ENCODE measurements at regions not wholly inside any gene's neighbourhood (a gene's known extent, or its start where the extent isn't known, plus 50 kb on each side); places are given as distances from the start of the nearest gene placed in this dataset.
A peak's percentile ranks its signal among the peaks of the same experiment; 100 is the strongest.

GRCh38 chr13:109859216-109859835 lies 72.9 kb upstream of the IRS2 start:
- no peak for DNase-seq (ENCODE audit: low read depth in 3 of 3)

- no peak for DNase-seq (ENCODE audit: low read depth in 3 of 3)
Measured at GRCh38 chr13:109858319-109858718, 71.9 kb upstream of the IRS2 start.

GRCh38 chr13:109857803-109858202 lies 71.4 kb upstream of the IRS2 start:
- DNase-seq (ENCODE audit: low read depth in 3 of 3): no peak

GRCh38 chr13:109857325-109857724 lies 70.9 kb upstream of the IRS2 start:
- no peak for DNase-seq (ENCODE audit: low read depth in 3 of 3)

GRCh38 chr13:109856350-109856749 lies 70.0 kb upstream of the IRS2 start:
- no peak for DNase-seq (ENCODE audit: low read depth in 3 of 3)

GRCh38 chr13:109853153-109853552 lies 66.8 kb upstream of the IRS2 start:
- DNase-seq (ENCODE audit: low read depth in 3 of 3): no peak

- no peak for DNase-seq (ENCODE audit: low read depth in 3 of 3)
Measured at GRCh38 chr13:109846185-109846584, 59.8 kb upstream of the IRS2 start.

- DNase-seq (ENCODE audit: low read depth in 3 of 3): no peak
Measured at GRCh38 chr13:109844396-109844795, 58.0 kb upstream of the IRS2 start.

GRCh38 chr13:109843695-109844094 lies 57.3 kb upstream of the IRS2 start:
- DNase-seq (ENCODE audit: low read depth in 3 of 3): no peak

GRCh38 chr13:109842212-109842920 lies 56.0 kb upstream of the IRS2 start:
- no peak for DNase-seq (ENCODE audit: low read depth in 3 of 3)

GRCh38 chr13:109840893-109841287 lies 54.5 kb upstream of the IRS2 start:
- DNase-seq (ENCODE audit: low read depth in 3 of 3): no peak

- DNase-seq (ENCODE audit: low read depth in 3 of 3): peak in 2 of 3 donors; percentile 3 to 25
Measured at GRCh38 chr13:109840201-109840892, 54.0 kb upstream of the IRS2 start.

- no peak for DNase-seq (ENCODE audit: low read depth in 3 of 3)
Measured at GRCh38 chr13:109836629-109837607, 50.5 kb upstream of the IRS2 start.

Data from stimulated activated CD4-positive, alpha-beta T cell treated with anti-CD3 and anti-CD28 coated beads, TNF-alpha, amount 100 ng/mL, for 48 hours (primary cell).